ENCODE measurements at regions not wholly inside any gene's neighbourhood (a gene's known extent, or its start where the extent isn't known, plus 50 kb on each side); places are given as distances from the start of the nearest gene placed in this dataset.

GRCh38 chr14:85437148-85437547, 92.8 kb upstream of the FLRT2 start:
- no peak for DNase-seq (ENCODE audit: low spot score)

GRCh38 chr14:85438001-85438400, 91.9 kb upstream of the FLRT2 start:
- no peak for DNase-seq (ENCODE audit: low spot score)

- DNase-seq (ENCODE audit: low spot score) = no peak
Measured at GRCh38 chr14:85438481-85438942, 91.4 kb upstream of the FLRT2 start.

DNA sequence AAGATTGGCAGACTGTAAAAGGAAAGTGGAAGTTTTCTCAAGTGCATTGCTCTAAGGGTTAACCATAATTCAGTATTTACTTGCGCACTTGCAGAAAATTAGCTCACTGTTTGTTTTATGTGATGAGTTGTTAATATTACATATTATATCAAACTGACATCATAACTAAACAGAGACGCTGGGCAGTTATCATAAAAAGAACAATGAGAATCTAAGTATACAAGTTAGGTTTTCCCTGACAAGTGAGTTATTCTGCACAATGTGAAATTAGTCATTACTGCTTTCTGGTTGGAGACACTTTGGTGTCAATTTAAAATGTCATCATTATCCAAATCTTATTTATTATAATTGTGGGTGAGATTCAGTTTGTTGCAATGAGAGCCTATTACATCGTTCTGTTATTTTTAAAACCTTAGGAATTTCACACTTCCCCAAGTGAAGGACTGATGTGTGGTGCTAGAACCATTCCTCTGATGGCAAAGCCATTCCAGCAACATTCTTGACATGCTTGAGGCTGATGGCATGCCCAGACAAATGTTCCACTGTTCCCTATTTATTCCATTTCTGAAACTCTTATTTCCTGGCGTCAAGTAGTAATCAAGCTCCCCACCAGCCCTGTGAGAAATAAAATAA, 90.1 kb upstream of the FLRT2 start:
- DNase-seq (ENCODE audit: low spot score) = peak; percentile 24

- no peak for DNase-seq (ENCODE audit: low spot score)
Measured at GRCh38 chr14:85441909-85442643, 87.9 kb upstream of the FLRT2 start.

- DNase-seq (ENCODE audit: low spot score) = no peak
Measured at GRCh38 chr14:85442996-85443395, 86.9 kb upstream of the FLRT2 start.

DNA sequence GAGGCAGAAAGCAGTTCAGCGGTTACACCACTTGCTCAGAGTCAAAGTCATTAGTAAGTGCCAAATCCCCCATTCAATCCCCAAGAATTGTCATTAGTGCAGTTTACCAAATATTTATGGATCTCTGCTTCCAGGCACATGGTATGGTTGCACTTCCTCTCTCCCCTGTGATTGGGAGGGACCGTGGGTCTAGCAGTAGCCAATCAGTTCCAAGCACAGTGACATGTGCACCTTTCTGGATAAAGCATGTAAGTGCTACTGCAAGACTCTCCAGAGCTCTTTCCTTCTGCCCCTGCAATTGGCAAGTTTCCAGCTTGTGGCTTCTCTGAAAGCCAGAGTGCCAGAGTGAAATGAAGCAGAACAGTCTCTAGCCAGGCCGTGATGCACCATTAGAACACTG, 85.3 kb upstream of the FLRT2 start:
- no peak for DNase-seq (ENCODE audit: low spot score)

DNA sequence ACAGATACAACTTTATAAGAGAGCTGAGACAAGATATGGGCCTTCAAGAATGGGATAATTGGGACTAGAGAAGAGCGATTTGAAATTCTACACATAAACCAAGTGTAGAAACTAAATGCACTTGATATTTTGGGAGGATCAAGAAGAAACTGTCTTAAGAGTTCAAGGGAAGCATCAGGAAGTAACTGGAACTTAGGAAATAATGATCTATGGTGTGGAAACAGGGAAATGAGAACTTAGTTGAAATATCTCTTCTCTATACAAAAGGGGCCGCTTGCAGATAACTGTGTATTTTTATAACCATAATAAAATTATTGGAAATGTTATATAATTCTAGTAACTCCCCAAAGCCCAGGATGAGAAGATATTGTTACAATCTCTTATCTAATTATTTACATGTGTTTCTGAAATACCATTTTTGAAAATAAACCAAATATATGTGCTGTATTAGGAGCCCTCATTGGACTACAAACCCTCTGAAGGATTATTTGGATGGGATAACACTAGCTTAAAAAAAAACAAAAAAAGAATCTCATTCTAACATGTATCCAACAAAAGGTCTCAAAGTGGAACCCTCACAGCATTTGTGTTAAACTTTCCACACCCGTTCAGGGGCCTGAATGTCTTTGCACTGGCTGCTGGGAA, 84.7 kb upstream of the FLRT2 start:
- no peak for DNase-seq (ENCODE audit: low spot score)

DNA sequence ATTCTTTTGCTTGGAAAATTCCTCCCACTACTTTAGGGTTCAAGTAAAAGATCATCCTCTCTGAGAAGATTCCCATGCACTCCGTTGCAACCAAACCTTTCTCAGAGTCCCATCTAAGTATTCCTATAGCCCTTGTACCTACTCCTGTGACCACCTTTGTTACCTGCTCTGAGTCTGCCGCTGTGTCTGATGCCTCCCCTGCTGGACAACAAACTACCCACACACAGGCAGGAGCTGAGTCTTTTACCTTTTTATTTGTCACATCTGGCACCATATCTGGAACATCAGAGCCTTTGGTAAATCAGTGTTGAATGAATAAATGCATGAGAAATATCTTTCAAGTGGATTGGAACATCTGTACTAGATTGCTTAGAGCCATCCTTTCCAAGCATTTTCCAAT, 82.1 kb upstream of the FLRT2 start:
- DNase-seq (ENCODE audit: low spot score) = no peak

- DNase-seq (ENCODE audit: low spot score) = no peak
Measured at GRCh38 chr14:85451421-85451820, 78.5 kb upstream of the FLRT2 start.

DNA sequence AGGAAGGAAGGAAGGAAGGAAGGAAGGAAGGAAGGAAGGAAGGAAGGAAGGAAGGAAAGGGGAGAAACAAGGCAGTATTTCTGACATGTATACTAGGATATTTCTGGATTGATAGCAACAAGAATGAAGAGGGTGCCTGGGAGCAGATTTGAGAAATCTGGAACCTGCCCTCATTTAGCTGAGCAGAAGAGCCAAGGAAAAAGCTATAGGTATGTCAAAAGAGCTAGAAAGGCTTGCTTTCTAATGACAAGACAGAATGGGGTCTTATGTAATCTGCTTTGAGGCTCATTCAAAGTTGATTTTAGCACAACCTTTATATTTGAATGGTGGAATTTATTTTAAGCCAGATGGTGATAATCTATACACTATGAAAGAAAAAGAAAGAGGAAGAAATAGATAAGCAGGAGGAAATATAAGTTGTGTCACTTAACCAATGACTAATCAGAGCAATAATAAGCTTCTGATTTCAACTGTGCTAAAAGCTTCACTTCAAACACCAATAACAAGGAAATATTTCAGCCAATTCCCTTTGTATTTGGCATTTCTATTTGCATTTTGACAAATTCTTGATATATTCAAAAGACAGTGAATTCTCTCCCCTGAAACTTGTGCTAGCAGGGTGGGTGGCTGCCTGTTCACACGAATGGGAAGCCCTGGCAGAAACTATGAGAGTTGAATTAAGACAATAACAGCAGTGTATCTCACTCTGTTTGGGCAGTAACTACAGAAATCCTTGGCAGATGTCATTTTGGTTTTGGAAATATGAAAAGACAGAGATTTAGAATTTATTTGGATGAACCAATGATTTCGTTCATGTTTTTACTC, 76.3 kb upstream of the FLRT2 start:
- DNase-seq (ENCODE audit: low spot score) = no peak

GRCh38 chr14:85454226-85454813, 75.6 kb upstream of the FLRT2 start:
- no peak for DNase-seq (ENCODE audit: low spot score)

GRCh38 chr14:85459361-85460000, 70.5 kb upstream of the FLRT2 start:
- DNase-seq (ENCODE audit: low spot score) = no peak

- no peak for DNase-seq (ENCODE audit: low spot score)
Measured at GRCh38 chr14:85461432-85462133, 68.4 kb upstream of the FLRT2 start.

DNA sequence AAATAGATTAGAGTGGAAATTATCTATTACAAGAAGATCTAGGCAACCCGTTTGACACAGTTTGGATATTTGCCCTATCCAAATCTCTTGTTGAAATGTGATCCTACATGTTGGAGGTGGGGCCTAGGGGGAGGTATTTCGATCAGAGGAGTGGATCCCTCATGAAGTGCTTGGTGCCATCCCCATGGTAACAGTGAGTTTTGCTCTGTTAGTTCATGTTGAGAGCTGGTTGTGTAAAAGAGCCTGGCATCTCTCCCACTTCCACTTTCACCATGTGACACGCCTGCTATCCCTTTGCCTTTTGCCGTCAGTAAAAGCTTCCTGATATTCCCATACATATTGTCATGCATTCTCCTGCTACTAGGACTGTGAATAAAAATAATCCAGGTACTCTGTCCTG, 66.4 kb upstream of the FLRT2 start:
- DNase-seq (ENCODE audit: low spot score) = no peak

GRCh38 chr14:85464135-85464895, 65.6 kb upstream of the FLRT2 start:
- DNase-seq (ENCODE audit: low spot score) = no peak

DNA sequence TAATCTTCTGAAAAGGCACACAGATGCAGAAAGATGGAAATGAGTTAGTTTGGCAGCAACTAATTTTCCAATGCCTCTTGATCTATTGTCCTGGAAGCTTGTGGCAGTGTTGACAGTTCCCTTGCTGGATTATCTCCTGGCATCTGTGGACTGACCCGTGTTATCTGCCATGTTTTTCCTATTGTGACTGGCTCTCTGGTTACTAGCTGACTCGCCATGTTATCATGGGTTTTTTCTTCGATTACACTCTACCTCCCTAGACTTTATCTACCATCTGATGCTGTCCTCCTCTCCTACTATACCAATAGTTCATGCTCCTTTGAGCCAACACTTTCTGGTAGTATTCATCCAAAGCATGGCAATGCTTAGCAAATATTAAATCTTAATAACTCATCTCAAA, 63.3 kb upstream of the FLRT2 start:
- no peak for DNase-seq (ENCODE audit: low spot score)

DNA sequence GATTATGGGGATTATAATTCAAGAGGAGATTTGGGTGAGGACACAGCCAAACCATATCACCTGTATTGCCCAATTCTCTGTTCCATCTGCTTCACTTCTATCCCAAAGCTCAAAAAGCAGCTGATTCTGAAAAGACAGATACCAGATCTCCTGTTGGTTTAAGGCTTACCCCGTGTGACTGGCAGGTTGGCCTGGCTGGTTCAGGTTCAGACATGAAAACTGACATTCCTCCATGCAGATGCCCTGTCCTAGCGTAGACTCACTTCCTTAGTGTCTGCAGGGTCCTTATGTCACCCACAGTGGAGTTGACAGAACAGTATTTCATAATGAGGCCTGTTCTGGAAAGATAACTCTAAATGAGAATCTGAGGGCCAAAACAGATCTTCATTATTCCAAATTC, 61.1 kb upstream of the FLRT2 start:
- DNase-seq (ENCODE audit: low spot score) = no peak

DNA sequence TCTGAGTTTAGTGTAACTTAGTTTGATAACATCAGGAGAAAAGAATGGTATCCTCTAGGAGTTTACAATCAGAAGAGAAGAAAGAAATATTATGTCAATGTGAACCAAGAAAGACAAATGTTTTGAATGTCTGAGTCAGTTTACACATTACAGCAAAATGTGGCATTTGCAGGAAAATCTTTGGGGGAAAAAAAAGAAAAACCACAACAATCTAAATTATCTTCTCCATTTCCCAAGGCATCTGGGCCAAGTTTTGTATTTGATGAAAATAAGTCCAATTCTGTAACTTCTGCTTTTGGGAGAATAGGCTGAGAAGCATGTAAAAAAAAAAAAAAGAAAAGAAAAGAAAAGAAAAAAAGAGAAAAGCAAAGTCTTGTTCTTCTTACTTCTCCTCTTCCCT, 58.8 kb upstream of the FLRT2 start:
- no peak for DNase-seq (ENCODE audit: low spot score)

GRCh38 chr14:85471744-85472143, 58.2 kb upstream of the FLRT2 start:
- DNase-seq (ENCODE audit: low spot score) = peak; percentile 60
